K562 (cell line): ENCODE measurements at regions not wholly inside any gene's neighbourhood (a gene's known extent, or its start where the extent isn't known, plus 50 kb on each side); places are given as distances from the start of the nearest gene placed in this dataset.

Source experiments
- CHD2 ChIP-seq: IDR thresholded peaks from 2 replicates; pipeline ENCODE4 v1.6.1; 2011; ENCODE audit warnings: low read depth, low read length
- CTCF ChIP-seq, 3 experiments: IDR thresholded peaks in 2 of 3; conservative IDR thresholded peaks in 1 of 3; 2 replicates each; pipeline ENCODE4 v1.5.1; 2011 to 2012; ENCODE audit warnings: low read length in 3 of 3, mild to moderate bottlenecking in 3 of 3, control low read depth in 2 of 3, improper control_type of control experiment in 1 of 3, inconsistent platforms in 1 of 3, low read depth in 1 of 3, mixed read lengths in 1 of 3, moderate library complexity in 1 of 3; ENCODE audit not compliant: insufficient read depth in 2 of 3
- EGR1 ChIP-seq: fragments of 450-650 bp; conservative IDR thresholded peaks from 2 replicates; pipeline ENCODE4 v1.6.1; 2017; ENCODE audit warnings: mild to moderate bottlenecking
- ELF1 ChIP-seq: fragments of 200-800 bp; sonication (Bioruptor generic); IDR thresholded peaks from 2 replicates; pipeline ENCODE4 v1.6.1; 2016; ENCODE audit warnings: missing genetic modification characterization, missing compliant biosample characterization
- PML ChIP-seq: IDR thresholded peaks from 2 replicates; pipeline ENCODE4 v1.6.1; 2012; ENCODE audit warnings: low read length, inconsistent platforms
- SMARCE1 ChIP-seq: fragments of 450-650 bp; IDR thresholded peaks from 2 replicates; pipeline ENCODE4 v1.7.1; 2016; ENCODE audit warnings: mild to moderate bottlenecking
- SMC3 ChIP-seq: conservative IDR thresholded peaks from 2 replicates; pipeline ENCODE4 v1.6.1; 2011; ENCODE audit warnings: low read depth, low read length, improper control_type of control experiment; ENCODE audit not compliant: insufficient read depth
- TCF15 ChIP-seq: fragments of 250-450 bp; sonication (Bioruptor Pico); IDR thresholded peaks from 2 replicates; pipeline ENCODE4 v1.8.0; 2022; ENCODE audit warnings: moderate library complexity, mild to moderate bottlenecking, inconsistent platforms
- ZKSCAN1 ChIP-seq: fragments of 150-350 bp; IDR thresholded peaks from 2 replicates; pipeline ENCODE4 v1.6.1; 2016; ENCODE audit warnings: low read depth, low read length
- ZNF140 ChIP-seq: fragments of 250-450 bp; sonication (Bioruptor Pico); IDR thresholded peaks from 2 replicates; pipeline ENCODE4 v1.8.0; 2021; ENCODE audit warnings: moderate library complexity, mild to moderate bottlenecking, inconsistent platforms
- ZNF146 ChIP-seq: IDR thresholded peaks from one replicate; pipeline ENCODE4 v1.6.1; 2018; ENCODE audit warnings: missing compliant biosample characterization; ENCODE audit not compliant: unreplicated experiment
- TF ChIP-seq, protein P1 (sequence below): sonication (generic); formaldehyde crosslinking; IDR thresholded peaks from 2 replicates; pipeline ENCODE4 v1.8.0; 2023; ENCODE audit warnings: mild to moderate bottlenecking, missing genetic modification reagents

GRCh38 chr10:57968328-57969016 lies 299.2 kb downstream of the IPMK start:
- TF ChIP-seq PML (no peak), SMC3 (no peak), ZNF140 (CRISPR knock-in tag) (no peak), CTCF (IDR thresholded peaks at IDR 0.05 in 2 of 3, conservative IDR thresholded peaks at IDR 0.05 in 1 of 3; ENCODE audit: insufficient read depth in 2 of 3, low read depth in 1 of 3, low read length in 3 of 3) (no peak), ZKSCAN1 (no peak), ELF1 (tag) (no peak), EGR1 (no peak), CHD2 (no peak), TCF15 (CRISPR knock-in tag) (no peak), SMARCE1 (no peak), ZNF146 (CRISPR knock-in tag) (no peak)
- TF ChIP-seq, protein P1, sequence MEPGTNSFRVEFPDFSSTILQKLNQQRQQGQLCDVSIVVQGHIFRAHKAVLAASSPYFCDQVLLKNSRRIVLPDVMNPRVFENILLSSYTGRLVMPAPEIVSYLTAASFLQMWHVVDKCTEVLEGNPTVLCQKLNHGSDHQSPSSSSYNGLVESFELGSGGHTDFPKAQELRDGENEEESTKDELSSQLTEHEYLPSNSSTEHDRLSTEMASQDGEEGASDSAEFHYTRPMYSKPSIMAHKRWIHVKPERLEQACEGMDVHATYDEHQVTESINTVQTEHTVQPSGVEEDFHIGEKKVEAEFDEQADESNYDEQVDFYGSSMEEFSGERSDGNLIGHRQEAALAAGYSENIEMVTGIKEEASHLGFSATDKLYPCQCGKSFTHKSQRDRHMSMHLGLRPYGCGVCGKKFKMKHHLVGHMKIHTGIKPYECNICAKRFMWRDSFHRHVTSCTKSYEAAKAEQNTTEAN (CRISPR knock-in tag), result no peak
